Muscle layer of duodenum (tissue), 2 donors: ENCODE measurements at regions not wholly inside any gene's neighbourhood (a gene's known extent, or its start where the extent isn't known, plus 50 kb on each side); places are given as distances from the start of the nearest gene placed in this dataset.
"Not testable (repeated sequence)": the region's sequence is repeated elsewhere in the genome, so short reads cannot be mapped to it uniquely, and the experiment has no call there.

Experiments used
- H3K27ac ChIP-seq: one replicate; pipeline ENCODE4 v1.7.0; 2013; ENCODE audit warnings: mild to moderate bottlenecking, low read length
- H3K27me3 ChIP-seq: one replicate; pipeline ENCODE4 v1.7.0; 2013; ENCODE audit warnings: low read depth, mild to moderate bottlenecking, control low read depth, low read length
- H3K36me3 ChIP-seq, 2 donors: one replicate each; pipeline ENCODE4 v1.7.0; 2013; ENCODE audit warnings: low read length in 2 of 2, control low read depth in 1 of 2, mild to moderate bottlenecking in 1 of 2; ENCODE audit not compliant: insufficient read depth in 2 of 2, control insufficient read depth in 1 of 2
- H3K4me1 ChIP-seq, 2 donors: one replicate each; pipeline ENCODE4 v1.7.0; 2013; ENCODE audit warnings: low read length in 2 of 2, mild to moderate bottlenecking in 2 of 2, control low read depth in 1 of 2, moderate library complexity in 1 of 2; ENCODE audit not compliant: insufficient read depth in 2 of 2, control insufficient read depth in 1 of 2
- H3K4me3 ChIP-seq, 2 donors: one replicate each; pipeline ENCODE4 v1.7.0; 2013; ENCODE audit warnings: low read length in 2 of 2, low read depth in 1 of 2, mild to moderate bottlenecking in 1 of 2
- H3K9me3 ChIP-seq, 2 donors: one replicate each; pipeline ENCODE4 v1.7.0; 2013; ENCODE audit warnings: low read length in 2 of 2, control low read depth in 1 of 2, mild to moderate bottlenecking in 1 of 2; ENCODE audit not compliant: control insufficient read depth in 1 of 2
- donor health status: healthy.

- H3K4me1 ChIP-seq, H3K9me3 ChIP-seq, H3K36me3 ChIP-seq, H3K27me3 ChIP-seq, H3K27ac ChIP-seq, H3K4me3 ChIP-seq: not testable (repeated sequence)
Observed at GRCh38 chr17:20815410-20815809, 227.4 kb downstream of the USP22 start.

- Histone ChIP-seq H3K27ac (no peak overlapping the region), H3K27me3 (no peaks in the 10 kb centered on the region), H3K9me3 (peaks cover 0 to 7% of the 10 kb centered on the region in 2 donors), H3K36me3 (no peaks in the 10 kb centered on the region), H3K4me3 (no peak overlapping the region), H3K4me1 (no peaks in the 10 kb centered on the region)
Observed at GRCh38 chr17:20823905-20824304, 218.9 kb downstream of the USP22 start.

- H3K9me3 ChIP-seq, result peaks cover 0 to 7% of the 10 kb centered on the region in 2 donors
- no peak overlapping the region for H3K27ac ChIP-seq
- H3K4me3 ChIP-seq, result no peak overlapping the region
- H3K4me1 ChIP-seq, result no peaks in the 10 kb centered on the region
- no peaks in the 10 kb centered on the region for H3K36me3 ChIP-seq
- no peaks in the 10 kb centered on the region for H3K27me3 ChIP-seq
Observed at GRCh38 chr17:20825539-20825938, 217.3 kb downstream of the USP22 start.

- peak overlapping the region in 1 of 2 donors; percentile 14 for H3K4me3 ChIP-seq
- not testable (repeated sequence) for H3K9me3 ChIP-seq, H3K27me3 ChIP-seq, H3K4me1 ChIP-seq, H3K27ac ChIP-seq, H3K36me3 ChIP-seq
Observed at GRCh38 chr17:20840453-20840852, 202.4 kb downstream of the USP22 start.

GRCh38 chr17:20840987-20841865 is 201.6 kb downstream of the USP22 start:
- H3K9me3 ChIP-seq, H3K27me3 ChIP-seq, H3K27ac ChIP-seq, H3K4me1 ChIP-seq, H3K36me3 ChIP-seq: not testable (repeated sequence)
- H3K4me3 ChIP-seq, result peak overlapping the region in 1 of 2 donors; percentile 14

- not testable (repeated sequence) for H3K9me3 ChIP-seq, H3K4me3 ChIP-seq, H3K36me3 ChIP-seq, H3K27ac ChIP-seq, H3K4me1 ChIP-seq, H3K27me3 ChIP-seq
Observed at GRCh38 chr17:20842012-20842411, 200.8 kb downstream of the USP22 start.

GRCh38 chr17:20843261-20843660 is 199.6 kb downstream of the USP22 start:
- not testable (repeated sequence) for H3K4me3 ChIP-seq, H3K36me3 ChIP-seq, H3K4me1 ChIP-seq, H3K27ac ChIP-seq, H3K9me3 ChIP-seq, H3K27me3 ChIP-seq

GRCh38 chr17:20843799-20844553 is 198.8 kb downstream of the USP22 start:
- not testable (repeated sequence) for H3K4me1 ChIP-seq, H3K27me3 ChIP-seq, H3K27ac ChIP-seq, H3K9me3 ChIP-seq, H3K36me3 ChIP-seq
- peak overlapping the region in 1 of 2 donors; percentile 24 for H3K4me3 ChIP-seq

GRCh38 chr17:20848869-20849443 is 193.9 kb downstream of the USP22 start:
- not testable (repeated sequence) for H3K9me3 ChIP-seq, H3K36me3 ChIP-seq, H3K27ac ChIP-seq, H3K27me3 ChIP-seq, H3K4me3 ChIP-seq
- peaks cover 0 to 16% of the 10 kb centered on the region in 2 donors for H3K4me1 ChIP-seq

GRCh38 chr17:20851591-20852238 is 191.1 kb downstream of the USP22 start:
- peak overlapping the region in 1 of 2 donors; percentile 58 for H3K4me3 ChIP-seq
- not testable (repeated sequence) for H3K27me3 ChIP-seq, H3K36me3 ChIP-seq, H3K9me3 ChIP-seq, H3K27ac ChIP-seq
- peaks cover 0 to 15% of the 10 kb centered on the region in 2 donors for H3K4me1 ChIP-seq
